IPS-15b (cell line): ENCODE measurements at regions not wholly inside any gene's neighbourhood (a gene's known extent, or its start where the extent isn't known, plus 50 kb on each side); places are given as distances from the start of the nearest gene placed in this dataset.
"Not testable (repeated sequence)": the region's sequence is repeated elsewhere in the genome, so short reads cannot be mapped to it uniquely, and the experiment has no call there.

Experiments
- H3K27me3 ChIP-seq: one replicate; pipeline ENCODE4 v1.6.1; 2013; ENCODE audit warnings: low read length; ENCODE audit not compliant: control insufficient read depth, insufficient read depth
- H3K36me3 ChIP-seq: one replicate; pipeline ENCODE4 v1.6.1; 2013; ENCODE audit warnings: low read length; ENCODE audit not compliant: control insufficient read depth, insufficient read depth
- H3K4me1 ChIP-seq: one replicate; pipeline ENCODE4 v1.6.1; 2013; ENCODE audit warnings: mild to moderate bottlenecking, low read length; ENCODE audit not compliant: control insufficient read depth, insufficient read depth
- H3K4me3 ChIP-seq: one replicate; pipeline ENCODE4 v1.5.1; 2013; ENCODE audit warnings: low read depth, low read length
- H3K9ac ChIP-seq: one replicate; pipeline ENCODE4 v1.6.1; 2013; ENCODE audit warnings: low read depth, mild to moderate bottlenecking, low read length
- H3K9me3 ChIP-seq: one replicate; pipeline ENCODE4 v1.6.1; 2013; ENCODE audit warnings: mild to moderate bottlenecking, low read length; ENCODE audit not compliant: control insufficient read depth, insufficient read depth

GRCh38 chr12:87597114-87597513, 432.1 kb downstream of the C12orf50 start:
- H3K4me3 ChIP-seq, result no peak overlapping the region
- H3K27me3 ChIP-seq, result no peaks in the 10 kb centered on the region
- H3K4me1 ChIP-seq, result no peaks in the 10 kb centered on the region
- no peak overlapping the region for H3K9ac ChIP-seq
- H3K9me3 ChIP-seq, result no peaks in the 10 kb centered on the region
- H3K36me3 ChIP-seq, result no peaks in the 10 kb centered on the region

- H3K36me3 ChIP-seq, result no peaks in the 10 kb centered on the region
Measured at GRCh38 chr12:87596636-87597035, 432.6 kb downstream of the C12orf50 start.

GRCh38 chr12:87596134-87596533, 433.1 kb downstream of the C12orf50 start:
- H3K9ac ChIP-seq, result no peak overlapping the region
- no peaks in the 10 kb centered on the region for H3K36me3 ChIP-seq
- no peak overlapping the region for H3K4me3 ChIP-seq
- no peaks in the 10 kb centered on the region for H3K27me3 ChIP-seq
- no peaks in the 10 kb centered on the region for H3K9me3 ChIP-seq
- no peaks in the 10 kb centered on the region for H3K4me1 ChIP-seq

More at GRCh38 chr12:87596636-87597035, 432.6 kb downstream of the C12orf50 start:
- H3K27me3 ChIP-seq, result no peaks in the 10 kb centered on the region
- no peaks in the 10 kb centered on the region for H3K4me1 ChIP-seq
- no peak overlapping the region for H3K9ac ChIP-seq
- no peak overlapping the region for H3K4me3 ChIP-seq
- H3K9me3 ChIP-seq, result no peaks in the 10 kb centered on the region

- Histone ChIP-seq H3K4me3 (no peak overlapping the region), H3K9ac (no peak overlapping the region), H3K27me3 (no peaks in the 10 kb centered on the region), H3K9me3 (no peaks in the 10 kb centered on the region), H3K36me3 (no peaks in the 10 kb centered on the region), H3K4me1 (no peaks in the 10 kb centered on the region)
Measured at GRCh38 chr12:87585882-87586557, 443.2 kb downstream of the C12orf50 start.

GRCh38 chr12:87579091-87579490, 450.1 kb downstream of the C12orf50 start:
- not testable (repeated sequence) for H3K9ac ChIP-seq, H3K9me3 ChIP-seq, H3K4me1 ChIP-seq, H3K36me3 ChIP-seq, H3K4me3 ChIP-seq, H3K27me3 ChIP-seq

GRCh38 chr12:87575906-87576305, 453.3 kb downstream of the C12orf50 start:
- H3K9me3 ChIP-seq, result no peaks in the 10 kb centered on the region
- no peaks in the 10 kb centered on the region for H3K4me1 ChIP-seq
- H3K4me3 ChIP-seq, result no peak overlapping the region
- H3K9ac ChIP-seq, result no peak overlapping the region
- no peaks in the 10 kb centered on the region for H3K36me3 ChIP-seq
- H3K27me3 ChIP-seq, result no peaks in the 10 kb centered on the region

- H3K9me3 ChIP-seq, H3K27me3 ChIP-seq, H3K4me1 ChIP-seq, H3K4me3 ChIP-seq, H3K9ac ChIP-seq, H3K36me3 ChIP-seq: not testable (repeated sequence)
Measured at GRCh38 chr12:87566918-87567317, 462.3 kb downstream of the C12orf50 start.

- H3K4me1 ChIP-seq, result no peaks in the 10 kb centered on the region
- no peak overlapping the region for H3K4me3 ChIP-seq
- H3K36me3 ChIP-seq, result no peaks in the 10 kb centered on the region
- H3K9ac ChIP-seq, result no peak overlapping the region
- no peaks in the 10 kb centered on the region for H3K27me3 ChIP-seq
- no peaks in the 10 kb centered on the region for H3K9me3 ChIP-seq
Measured at GRCh38 chr12:87556985-87557384, 472.2 kb downstream of the C12orf50 start.

- H3K9me3 ChIP-seq, H3K9ac ChIP-seq, H3K36me3 ChIP-seq: not testable (repeated sequence)
Measured at GRCh38 chr12:87531213-87531612, 498.0 kb downstream of the C12orf50 start.

GRCh38 chr12:87529413-87529812, 499.8 kb downstream of the C12orf50 start:
- no peaks in the 10 kb centered on the region for H3K4me1 ChIP-seq
- H3K27me3 ChIP-seq, result no peaks in the 10 kb centered on the region
- no peaks in the 10 kb centered on the region for H3K9me3 ChIP-seq
- no peak overlapping the region for H3K9ac ChIP-seq
- H3K36me3 ChIP-seq, result no peaks in the 10 kb centered on the region
- H3K4me3 ChIP-seq, result no peak overlapping the region

More at GRCh38 chr12:87531213-87531612, 498.0 kb downstream of the C12orf50 start:
- not testable (repeated sequence) for H3K4me1 ChIP-seq, H3K4me3 ChIP-seq, H3K27me3 ChIP-seq

GRCh38 chr12:87520968-87521367, 508.2 kb downstream of the C12orf50 start:
- H3K4me1 ChIP-seq, result no peaks in the 10 kb centered on the region

GRCh38 chr12:87518481-87518880, 510.7 kb downstream of the C12orf50 start:
- no peak overlapping the region for H3K4me3 ChIP-seq
- no peak overlapping the region for H3K9ac ChIP-seq
- H3K9me3 ChIP-seq, result no peaks in the 10 kb centered on the region
- H3K27me3 ChIP-seq, result no peaks in the 10 kb centered on the region
- no peaks in the 10 kb centered on the region for H3K36me3 ChIP-seq
- no peaks in the 10 kb centered on the region for H3K4me1 ChIP-seq

More at GRCh38 chr12:87520968-87521367, 508.2 kb downstream of the C12orf50 start:
- Histone ChIP-seq H3K9me3 (no peaks in the 10 kb centered on the region), H3K4me3 (no peak overlapping the region), H3K27me3 (no peaks in the 10 kb centered on the region), H3K36me3 (no peaks in the 10 kb centered on the region), H3K9ac (no peak overlapping the region)
